Body of pancreas (tissue), 4 donors: ENCODE measurements at regions not wholly inside any gene's neighbourhood (a gene's known extent, or its start where the extent isn't known, plus 50 kb on each side); places are given as distances from the start of the nearest gene placed in this dataset.
"Not testable (repeated sequence)": the region's sequence is repeated elsewhere in the genome, so short reads cannot be mapped to it uniquely, and the experiment has no call there.

Experiments used
- ATAC-seq: fragments of 150-250 bp; one replicate; pipeline ENCODE4 v1.9.1; 2016
- DNase-seq, 4 donors: peaks; one replicate each; pipeline ENCODE4 v3.0.0-alpha.2; 2019
- H3K27ac ChIP-seq, 4 donors: fragments of 200-600 bp; sonication (generic); 1 replicate in 3 of 4; 2 replicates in 1 of 4; pipeline versions ENCODE4 v1.5.1 to v1.6.1; 2016 to 2019; ENCODE audit warnings: mild to moderate bottlenecking in 1 of 4, mixed read lengths in 1 of 4, moderate library complexity in 1 of 4
- H3K27me3 ChIP-seq, 2 donors: fragments of 200-600 bp; sonication (generic); one replicate each; pipeline ENCODE4 v1.6.0; 2016; ENCODE audit warnings: mild to moderate bottlenecking in 1 of 2
- H3K36me3 ChIP-seq, 2 donors: fragments of 200-600 bp; sonication (generic); replicated peaks in 1 of 2; 2 replicates each; pipeline ENCODE4 v1.5.1; 2016; ENCODE audit warnings: low read depth in 2 of 2; ENCODE audit not compliant: insufficient read depth in 1 of 2
- H3K4me1 ChIP-seq: fragments of 200-600 bp; sonication (generic); one replicate; pipeline ENCODE4 v1.6.0; 2016
- H3K4me3 ChIP-seq, 2 donors: fragments of 200-600 bp; sonication (generic); 1 replicate in 1 of 2; 2 replicates in 1 of 2; pipeline ENCODE4 v1.5.1; 2016 to 2019
- H3K9me3 ChIP-seq, 3 donors: fragments of 200-600 bp; sonication (generic); 1 replicate in 2 of 3; 2 replicates in 1 of 3; pipeline ENCODE4 v1.5.1; 2016
- CTCF ChIP-seq, 7 experiments: fragments of 450-650 bp in 4 of 7; fragments of 200-600 bp in 3 of 7; sonication (generic) in 3 of 7; IDR thresholded peaks; one replicate each; pipeline ENCODE4 v1.5.1; 2016 to 2019; ENCODE audit warnings: antibody characterized with exemption in 7 of 7
- POLR2A ChIP-seq, 3 donors: fragments of 450-650 bp; IDR thresholded peaks; one replicate each; pipeline ENCODE4 v1.6.1; 2016; ENCODE audit warnings: antibody characterized with exemption in 3 of 3, mild to moderate bottlenecking in 2 of 3
- WGBS, 2 donors: methylation state at CpG; one replicate each; pipeline ENCODE4 v1.1.5; 2017; 5-methylcytosine and 5-hydroxymethylcytosine counted together
- intact Hi-C: fragments of 100-400 bp; cut with DNase I; formaldehyde crosslinking; loops from one replicate; pipeline ENCODE4 v1.15.1; 2023

GRCh38 chr12:126268222-126268621 is 1203.0 kb downstream of the AACS start:
- no peak overlapping the region for H3K4me3 ChIP-seq
- no peaks in the 10 kb centered on the region for H3K36me3 ChIP-seq
- H3K27ac ChIP-seq, result no peak overlapping the region
- 92 to 98% methylated on average over 4 of the region's 4 CpGs for WGBS, 2 donors
- intact Hi-C loops, result no loop called here
- H3K9me3 ChIP-seq, result no peaks in the 10 kb centered on the region
- ATAC-seq (no peak), DNase-seq (no peak)
- H3K4me1 ChIP-seq, result no peaks in the 10 kb centered on the region
- no peaks in the 10 kb centered on the region for H3K27me3 ChIP-seq
- no peak for TF ChIP-seq POLR2A (IDR thresholded peaks at IDR 0.05)
- no peak for TF ChIP-seq CTCF (IDR thresholded peaks at IDR 0.05)

- H3K27me3 ChIP-seq, result no peaks in the 10 kb centered on the region
- no peak for ATAC-seq
- no peaks in the 10 kb centered on the region for H3K9me3 ChIP-seq
- H3K4me1 ChIP-seq, result no peaks in the 10 kb centered on the region
- TF ChIP-seq POLR2A (IDR thresholded peaks at IDR 0.05) (no peak), CTCF (IDR thresholded peaks at IDR 0.05) (no peak)
- intact Hi-C loops, result no loop called here
- H3K4me3 ChIP-seq, result no peak overlapping the region
- DNase-seq, result no peak
- WGBS, 2 donors, result 84 to 85% methylated on average over 3 of the region's 3 CpGs
- no peak overlapping the region for H3K27ac ChIP-seq
- H3K36me3 ChIP-seq, result no peaks in the 10 kb centered on the region
Measured at GRCh38 chr12:126271159-126271558, 1205.9 kb downstream of the AACS start.

GRCh38 chr12:126282691-126283090 is 1217.5 kb downstream of the AACS start:
- 62 to 71% methylated on average over 4 of the region's 4 CpGs for WGBS, 2 donors
- no peak for ATAC-seq
- H3K9me3 ChIP-seq, result no peaks in the 10 kb centered on the region
- no peak overlapping the region for H3K4me3 ChIP-seq
- no peaks in the 10 kb centered on the region for H3K36me3 ChIP-seq
- TF ChIP-seq CTCF (IDR thresholded peaks at IDR 0.05) (no peak), POLR2A (IDR thresholded peaks at IDR 0.05) (no peak)
- no peak for DNase-seq
- H3K27me3 ChIP-seq, result no peaks in the 10 kb centered on the region
- peaks cover 36% of the 10 kb centered on the region for H3K4me1 ChIP-seq
- H3K27ac ChIP-seq, result peak overlapping the region in 1 of 4 donors; percentile 42
- intact Hi-C loops, result no loop called here

GRCh38 chr12:126286203-126286602 is 1221.0 kb downstream of the AACS start:
- no peak overlapping the region for H3K4me3 ChIP-seq
- intact Hi-C loops, result no loop called here
- peak; percentile 99 for ATAC-seq
- no peaks in the 10 kb centered on the region for H3K9me3 ChIP-seq
- peaks cover 39% of the 10 kb centered on the region for H3K4me1 ChIP-seq
- TF ChIP-seq CTCF (IDR thresholded peaks at IDR 0.05), result peak in 1 of 7 experiments; percentile 2
- TF ChIP-seq POLR2A (IDR thresholded peaks at IDR 0.05), result no peak
- 13 to 18% methylated on average over 1 of the region's 1 CpG for WGBS, 2 donors
- H3K27me3 ChIP-seq, result no peaks in the 10 kb centered on the region
- peak; percentile 80 to 91 (median 87) for DNase-seq
- H3K36me3 ChIP-seq, result no peaks in the 10 kb centered on the region
- peak overlapping the region in 3 of 4 donors; percentile 52 to 63 (median 52) for H3K27ac ChIP-seq

- TF ChIP-seq CTCF (IDR thresholded peaks at IDR 0.05) (no peak), POLR2A (IDR thresholded peaks at IDR 0.05) (no peak)
- intact Hi-C loops, result no loop called here
- Histone ChIP-seq H3K4me1 (peaks cover 21% of the 10 kb centered on the region), H3K9me3 (peaks cover 0 to 9% (median 0%) of the 10 kb centered on the region in 3 donors), H3K36me3 (no peaks in the 10 kb centered on the region), H3K27ac (no peak overlapping the region), H3K4me3 (no peak overlapping the region), H3K27me3 (no peaks in the 10 kb centered on the region)
- DNase-seq (no peak), ATAC-seq (no peak)
Measured at GRCh38 chr12:126290456-126290855, 1225.2 kb downstream of the AACS start.

- H3K9me3 ChIP-seq, H3K4me1 ChIP-seq, H3K27ac ChIP-seq, ATAC-seq, DNase-seq, H3K27me3 ChIP-seq, H3K4me3 ChIP-seq, intact Hi-C loops, H3K36me3 ChIP-seq: not testable (repeated sequence)
- 86 to 94% methylated on average over 3 of the region's 3 CpGs for WGBS, 2 donors
Measured at GRCh38 chr12:126291987-126292386, 1226.8 kb downstream of the AACS start.
